ENCODE measurements at regions not wholly inside any gene's neighbourhood (a gene's known extent, or its start where the extent isn't known, plus 50 kb on each side); places are given as distances from the start of the nearest gene placed in this dataset.

DNA sequence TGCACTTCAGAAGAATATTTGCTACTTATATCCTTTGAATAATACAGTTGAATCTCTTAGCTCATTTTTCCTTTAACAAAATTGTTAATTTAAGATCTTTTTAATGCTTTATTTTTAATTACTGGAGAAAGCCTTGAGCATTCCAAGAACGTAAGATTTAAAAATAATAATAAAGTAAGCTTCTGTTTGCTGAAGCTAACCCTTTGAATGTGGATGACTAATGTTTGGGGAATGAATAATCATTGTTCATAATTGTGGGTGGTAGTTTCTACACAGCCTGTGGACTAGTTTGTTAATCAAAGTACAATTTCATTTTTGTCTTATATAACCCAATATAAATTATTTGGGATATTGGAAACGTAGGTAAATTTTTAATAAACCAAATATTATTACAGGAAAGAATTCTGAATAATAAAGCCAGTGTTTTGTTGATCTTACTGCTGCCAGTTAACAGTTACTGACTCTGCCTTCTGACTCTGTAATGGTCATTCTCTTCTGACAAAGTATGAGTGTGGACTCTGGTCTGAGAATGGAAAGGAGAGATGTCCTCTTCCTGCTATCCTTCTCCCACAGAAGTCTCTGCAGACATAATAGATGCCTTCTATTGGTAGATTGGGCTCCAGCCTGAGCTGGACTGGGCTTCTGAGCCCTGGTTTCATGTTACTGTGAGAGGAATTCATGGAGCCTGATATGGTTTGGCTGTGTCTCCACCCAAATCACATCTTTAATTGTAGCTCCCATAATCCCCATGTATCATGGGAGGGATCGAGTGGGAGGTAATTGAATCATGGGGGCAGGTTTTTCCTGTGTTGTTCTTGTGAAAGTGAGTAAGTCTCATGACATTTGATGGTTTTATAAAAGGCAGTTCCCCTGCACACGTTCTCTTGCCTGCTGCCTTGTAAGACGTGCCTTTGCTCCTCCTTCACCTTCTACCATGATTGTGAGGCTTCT is 292.7 kb upstream of the SLC39A10 start:
- DNase-seq (ENCODE audit: low read depth, low spot score) (no peak), ATAC-seq (peak; percentile 68)
- POLR2A ChIA-PET: no interaction called here
- no peaks in the 10 kb centered on the region for H3K36me3 ChIP-seq (ENCODE audit: control insufficient read depth in 1 of 2, insufficient read depth in 2 of 2, low read length in 2 of 2)
- RAD21 ChIA-PET (ENCODE audit: low non-redundant PET in 1 of 2, low total read pairs in 2 of 2, uncharacterized antibody in 2 of 2, unreplicated experiment in 2 of 2): no interaction called here
- H3K4me1 ChIP-seq (ENCODE audit: control insufficient read depth in 1 of 2, insufficient read depth in 2 of 2, low read length in 2 of 2): peaks cover 11 to 15% of the 10 kb centered on the region in 2 experiments
- H3K9me3 ChIP-seq (ENCODE audit: control insufficient read depth in 1 of 2, insufficient read depth in 1 of 2, low read depth in 1 of 2, low read length in 2 of 2): no peaks in the 10 kb centered on the region
- peak overlapping the region; percentile 89 for H2AFZ ChIP-seq (ENCODE audit: low read depth, low read length, poor library complexity, severe bottlenecking)
- H3K27ac ChIP-seq (ENCODE audit: low read depth, low read length): peak overlapping the region; percentile 54; the same call in 1 of the 2 replicates
- CTCF ChIA-PET: no interaction called here
- H3K4me2 ChIP-seq (ENCODE audit: low read length): peak overlapping the region; percentile 38
- TF ChIP-seq FOSL1 (IDR thresholded peaks at IDR 0.05; ENCODE audit: low read depth) (peak; percentile 45; the same call in 1 of the 2 replicates), ZFX (IDR thresholded peaks at IDR 0.05) (no peak), JUND (IDR thresholded peaks at IDR 0.05) (0 out of 2 replicates have a peak, but pooled peaks have one; percentile 26)
- no peak overlapping the region for H3K4me3 ChIP-seq (replicated peaks in 1 of 2; ENCODE audit: low read depth in 1 of 2, low read length in 2 of 2)
- no peaks in the 10 kb centered on the region for H4K20me1 ChIP-seq (ENCODE audit: insufficient read depth)
- H3K9me2 ChIP-seq (ENCODE audit: insufficient read depth): 0 out of 2 replicates have a peak, but pooled peaks cover 3% of the 10 kb centered on the region
- no TSS peak for BruUV-seq (replicated peaks)
- intact Hi-C loops (cut with micrococcal nuclease): no loop called here
- H3K27me3 ChIP-seq (ENCODE audit: insufficient read depth, low read length): no peaks in the 10 kb centered on the region
- no peak overlapping the region for H3K9ac ChIP-seq (ENCODE audit: low read length)
- H3K79me2 ChIP-seq (ENCODE audit: insufficient read depth, low read length): no peaks in the 10 kb centered on the region

DNA sequence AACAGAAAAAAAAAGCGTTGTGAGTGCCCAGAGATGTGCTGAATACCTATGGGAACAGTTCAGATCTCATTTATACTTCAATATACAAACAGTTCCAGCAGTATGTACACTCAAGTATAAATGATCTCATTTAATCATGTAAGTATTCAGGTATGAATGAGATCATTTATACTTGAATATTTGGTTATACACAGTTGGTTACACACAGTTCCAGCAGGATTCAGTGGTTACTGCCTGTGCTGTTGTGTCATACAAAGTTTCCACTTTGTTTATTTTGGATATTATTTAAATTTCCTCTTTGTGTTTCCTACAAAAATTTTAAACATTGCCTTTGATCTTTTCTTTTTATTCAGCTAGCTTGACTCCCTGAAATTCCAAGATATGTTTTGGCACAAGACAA is 293.5 kb upstream of the SLC39A10 start:
- H3K4me2 ChIP-seq (ENCODE audit: low read length): 0 out of 2 replicates have a peak overlapping the region, but pooled peaks have one; percentile 38
- ChIA-PET RAD21 (ENCODE audit: low non-redundant PET in 1 of 2, low total read pairs in 2 of 2, uncharacterized antibody in 2 of 2, unreplicated experiment in 2 of 2) (no interaction called here), POLR2A (no interaction called here), CTCF (no interaction called here)
- 0 out of 2 replicates have a peak, but pooled peaks cover 3% of the 10 kb centered on the region for H3K9me2 ChIP-seq (ENCODE audit: insufficient read depth)
- no peak overlapping the region for H3K4me3 ChIP-seq (replicated peaks in 1 of 2; ENCODE audit: low read depth in 1 of 2, low read length in 2 of 2)
- TF ChIP-seq ZFX (IDR thresholded peaks at IDR 0.05) (no peak), SRF (IDR thresholded peaks at IDR 0.05; ENCODE audit: low read depth) (no peak), ZNF274 (IDR thresholded peaks at IDR 0.05; ENCODE audit: low read depth, low read length) (no peak), CEBPB (IDR thresholded peaks at IDR 0.05; ENCODE audit: low read depth) (no peak), TCF7L2 (IDR thresholded peaks at IDR 0.05; ENCODE audit: borderline replicate concordance, extremely low read depth, insufficient read depth, insufficient read length) (no peak), EGR1 (IDR thresholded peaks at IDR 0.05; ENCODE audit: low read depth) (no peak), YY1 (IDR thresholded peaks at IDR 0.05; ENCODE audit: extremely low read depth, insufficient replicate concordance, low read depth, low read length) (no peak)
- TF ChIP-seq, protein P1, sequence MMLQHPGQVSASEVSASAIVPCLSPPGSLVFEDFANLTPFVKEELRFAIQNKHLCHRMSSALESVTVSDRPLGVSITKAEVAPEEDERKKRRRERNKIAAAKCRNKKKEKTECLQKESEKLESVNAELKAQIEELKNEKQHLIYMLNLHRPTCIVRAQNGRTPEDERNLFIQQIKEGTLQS (IDR thresholded peaks at IDR 0.05): no peak
- no peaks in the 10 kb centered on the region for H3K79me2 ChIP-seq (ENCODE audit: insufficient read depth, low read length)
- peak overlapping the region; percentile 89 for H2AFZ ChIP-seq (ENCODE audit: low read depth, low read length, poor library complexity, severe bottlenecking)
- no peak overlapping the region; the same call in 1 of the 2 replicates for H3K27ac ChIP-seq (ENCODE audit: low read depth, low read length)
- intact Hi-C loops (cut with micrococcal nuclease): no loop called here
- no TSS peak for BruUV-seq (replicated peaks)
- H3K36me3 ChIP-seq (ENCODE audit: control insufficient read depth in 1 of 2, insufficient read depth in 2 of 2, low read length in 2 of 2): no peaks in the 10 kb centered on the region
- H3K9me3 ChIP-seq (ENCODE audit: control insufficient read depth in 1 of 2, insufficient read depth in 1 of 2, low read depth in 1 of 2, low read length in 2 of 2): no peaks in the 10 kb centered on the region
- DNase-seq (ENCODE audit: low read depth, low spot score): no peak
- no peaks in the 10 kb centered on the region for H4K20me1 ChIP-seq (ENCODE audit: insufficient read depth)
- no peak overlapping the region for H3K9ac ChIP-seq (ENCODE audit: low read length)
- no peak for ATAC-seq
- H3K4me1 ChIP-seq (ENCODE audit: control insufficient read depth in 1 of 2, insufficient read depth in 2 of 2, low read length in 2 of 2): peaks cover 11 to 15% of the 10 kb centered on the region in 2 experiments
- no peaks in the 10 kb centered on the region for H3K27me3 ChIP-seq (ENCODE audit: insufficient read depth, low read length)

Data from HCT116 (cell line).